Naive thymus-derived CD4-positive, alpha-beta T cell (primary cell): ENCODE measurements at regions not wholly inside any gene's neighbourhood (a gene's known extent, or its start where the extent isn't known, plus 50 kb on each side); places are given as distances from the start of the nearest gene placed in this dataset.

Source experiments
- ATAC-seq: fragments of 150-1000 bp; cut with Tn5 transposase; 2 replicates; pipeline ENCODE4 v1.10.0; 2021; ENCODE audit warnings: mild to moderate bottlenecking, moderate library complexity
- CTCF ChIA-PET: fragments of 350-600 bp; sonication (Branson Sonifier 250); formaldehyde crosslinking; loops from one replicate; lab custom pipeline; 2021; ENCODE audit warnings: antibody characterized with exemption; lab: Charles Lee
- POLR2A ChIA-PET: fragments of 350-600 bp; sonication (Branson Sonifier 250); formaldehyde crosslinking; loops from one replicate; lab custom pipeline; 2021; ENCODE audit warnings: antibody characterized with exemption, inconsistent platforms; lab: Charles Lee
- DNase-seq, 9 donors: peaks; one replicate each; pipeline versions ENCODE4 v3.0.0 to v3.0.0-alpha.2; 2020 to 2022; ENCODE audit warnings: mixed read lengths in 1 of 9
- H3K27ac ChIP-seq: one replicate; pipeline ENCODE4 v1.7.0; 2013; ENCODE audit warnings: mild to moderate bottlenecking, low read depth, low read length, moderate library complexity
- H3K27me3 ChIP-seq, 2 donors: one replicate each; pipeline ENCODE4 v1.7.0; 2013; ENCODE audit warnings: low read length in 2 of 2, mild to moderate bottlenecking in 2 of 2, moderate library complexity in 2 of 2; ENCODE audit not compliant: control insufficient read depth in 2 of 2, insufficient read depth in 2 of 2
- H3K36me3 ChIP-seq, 3 experiments: 1 replicate in 2 of 3; 2 replicates in 1 of 3; pipeline ENCODE4 v1.7.0; 2013; ENCODE audit warnings: low read length in 3 of 3, mild to moderate bottlenecking in 3 of 3, moderate library complexity in 1 of 3; ENCODE audit not compliant: insufficient read depth in 3 of 3, control insufficient read depth in 2 of 3
- H3K4me1 ChIP-seq, 2 donors: one replicate each; pipeline ENCODE4 v1.7.0; 2013; ENCODE audit warnings: low read length in 2 of 2, mild to moderate bottlenecking in 2 of 2, moderate library complexity in 1 of 2; ENCODE audit not compliant: control insufficient read depth in 2 of 2, insufficient read depth in 2 of 2
- H3K4me3 ChIP-seq: 2 replicates; pipeline ENCODE4 v1.7.0; 2013; ENCODE audit warnings: mild to moderate bottlenecking, low read length
- H3K9me3 ChIP-seq, 3 experiments: 1 replicate in 2 of 3; 2 replicates in 1 of 3; pipeline ENCODE4 v1.7.0; 2013; ENCODE audit warnings: low read length in 3 of 3; ENCODE audit not compliant: control insufficient read depth in 2 of 3
- H3K27ac Mint-ChIP-seq, 9 donors: one replicate each; pipeline ENCODE4 v1.8.0; 2020 to 2022; ENCODE audit warnings: mixed read lengths in 9 of 9, mild to moderate bottlenecking in 8 of 9, moderate library complexity in 5 of 9, inconsistent platforms in 2 of 9
- H3K27me3 Mint-ChIP-seq, 5 donors: one replicate each; pipeline ENCODE4 v1.8.0; 2021 to 2022; ENCODE audit warnings: mixed read lengths in 5 of 5, mild to moderate bottlenecking in 1 of 5
- H3K36me3 Mint-ChIP-seq, 5 donors: one replicate each; pipeline ENCODE4 v1.8.0; 2020 to 2022; ENCODE audit warnings: mixed read lengths in 5 of 5, mild to moderate bottlenecking in 3 of 5, inconsistent platforms in 1 of 5
- H3K4me1 Mint-ChIP-seq, 7 donors: one replicate each; pipeline ENCODE4 v1.8.0; 2020 to 2022; ENCODE audit warnings: mixed read lengths in 7 of 7, mild to moderate bottlenecking in 3 of 7, inconsistent platforms in 1 of 7
- H3K4me3 Mint-ChIP-seq, 10 donors: one replicate each; pipeline ENCODE4 v1.8.0; 2020 to 2022; ENCODE audit warnings: mild to moderate bottlenecking in 10 of 10, mixed read lengths in 10 of 10, moderate library complexity in 6 of 10, inconsistent platforms in 2 of 10
- H3K9me3 Mint-ChIP-seq, 11 donors: one replicate each; pipeline ENCODE4 v1.8.0; 2020 to 2022; ENCODE audit warnings: mixed read lengths in 11 of 11, mild to moderate bottlenecking in 4 of 11, inconsistent platforms in 1 of 11, moderate library complexity in 1 of 11
- intact Hi-C, 2 donors: fragments of 100-400 bp; cut with micrococcal nuclease; formaldehyde crosslinking; loops; one replicate each; pipeline ENCODE4 v1.15.1; 2023

GRCh38 chr2:216553482-216554240 is 55.0 kb downstream of the RPL37A start:
- ChIA-PET CTCF (no interaction called here), POLR2A (no interaction called here)
- no peaks in the 10 kb centered on the region for H3K9me3 Mint-ChIP-seq
- Histone ChIP-seq H3K27me3 (no peaks in the 10 kb centered on the region), H3K4me3 (no peak overlapping the region), H3K27ac (no peak overlapping the region), H3K36me3 (no peaks in the 10 kb centered on the region), H3K4me1 (peaks cover 0 to 12% of the 10 kb centered on the region in 2 donors), H3K9me3 (no peaks in the 10 kb centered on the region)
- no peak overlapping the region for H3K4me3 Mint-ChIP-seq
- no peak overlapping the region for H3K27ac Mint-ChIP-seq
- intact Hi-C loops: no loop called here
- no peak for ATAC-seq
- DNase-seq: no peak
- H3K36me3 Mint-ChIP-seq: no peaks in the 10 kb centered on the region
- peaks cover 0 to 8% (median 0%) of the 10 kb centered on the region in 7 donors for H3K4me1 Mint-ChIP-seq
- no peaks in the 10 kb centered on the region for H3K27me3 Mint-ChIP-seq

DNA sequence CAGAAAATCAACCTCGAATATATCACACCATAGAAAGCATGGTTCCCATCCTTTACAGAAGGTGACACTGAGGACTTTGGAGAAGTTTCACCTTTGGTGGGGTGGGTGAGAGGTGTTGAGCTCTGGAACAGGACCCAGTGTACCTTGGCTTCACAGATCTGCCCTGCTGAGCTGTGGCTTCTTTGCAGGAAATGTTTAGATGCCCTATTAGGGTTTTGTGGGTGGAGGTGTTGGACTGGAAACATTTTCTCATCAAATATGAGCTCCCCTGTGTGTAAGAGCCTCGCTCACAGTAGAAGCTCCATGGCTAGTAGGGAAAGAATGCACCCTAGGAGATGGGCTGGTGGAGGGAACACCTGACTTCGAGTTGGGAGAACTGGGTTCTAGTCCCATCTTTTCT is 55.6 kb downstream of the RPL37A start:
- no peak overlapping the region for H3K4me3 ChIP-seq
- no peaks in the 10 kb centered on the region for H3K9me3 ChIP-seq
- intact Hi-C loops: no loop called here
- no peak overlapping the region for H3K27ac ChIP-seq
- H3K27ac Mint-ChIP-seq: peak overlapping the region in 1 of 9 donors; percentile 8
- no peaks in the 10 kb centered on the region for H3K36me3 ChIP-seq
- peak overlapping the region in 1 of 10 donors; percentile 12 for H3K4me3 Mint-ChIP-seq
- ChIA-PET POLR2A (no interaction called here), CTCF (no interaction called here)
- no peaks in the 10 kb centered on the region for H3K36me3 Mint-ChIP-seq
- peaks cover 0 to 12% of the 10 kb centered on the region in 2 donors for H3K4me1 ChIP-seq
- DNase-seq: no peak
- H3K9me3 Mint-ChIP-seq: no peaks in the 10 kb centered on the region
- peaks cover 0 to 8% (median 0%) of the 10 kb centered on the region in 7 donors for H3K4me1 Mint-ChIP-seq
- no peaks in the 10 kb centered on the region for H3K27me3 ChIP-seq
- H3K27me3 Mint-ChIP-seq: no peaks in the 10 kb centered on the region
- peak; percentile 65 for ATAC-seq

- H3K27ac ChIP-seq: no peak overlapping the region
- no peak for ATAC-seq
- no peak for DNase-seq
- Mint-ChIP-seq H3K27ac (no peak overlapping the region), H3K9me3 (no peaks in the 10 kb centered on the region), H3K27me3 (no peaks in the 10 kb centered on the region), H3K36me3 (no peaks in the 10 kb centered on the region), H3K4me3 (no peak overlapping the region), H3K4me1 (peaks cover 0 to 8% (median 0%) of the 10 kb centered on the region in 7 donors)
- peaks cover 0 to 12% of the 10 kb centered on the region in 2 donors for H3K4me1 ChIP-seq
- ChIA-PET POLR2A (no interaction called here), CTCF (no interaction called here)
- intact Hi-C loops: no loop called here
- no peaks in the 10 kb centered on the region for H3K9me3 ChIP-seq
- H3K4me3 ChIP-seq: no peak overlapping the region
- H3K27me3 ChIP-seq: no peaks in the 10 kb centered on the region
- H3K36me3 ChIP-seq: no peaks in the 10 kb centered on the region
Measured at GRCh38 chr2:216554755-216555154, 56.1 kb downstream of the RPL37A start.

DNA sequence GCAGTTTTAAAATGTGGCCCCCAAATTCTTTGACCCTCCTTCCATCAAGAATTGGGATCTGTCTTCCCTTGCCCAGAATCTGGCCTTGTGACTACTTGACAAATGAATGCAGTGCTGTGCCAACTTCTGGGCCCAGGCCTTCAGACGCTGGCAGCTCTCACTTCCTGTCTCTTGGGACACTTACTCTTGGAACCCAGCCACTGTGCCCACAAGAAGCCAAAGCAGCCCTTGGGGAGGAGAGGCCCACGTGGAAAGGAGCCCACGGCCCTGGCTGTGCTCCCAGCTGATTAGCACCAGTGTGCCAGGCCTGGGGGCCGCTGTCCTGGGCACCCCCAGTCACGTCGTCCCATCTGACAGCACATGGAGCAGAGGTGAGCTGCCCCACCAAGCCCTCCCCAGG is 56.6 kb downstream of the RPL37A start:
- Mint-ChIP-seq H3K27me3 (peaks cover 0 to 2% (median 2%) of the 10 kb centered on the region in 5 donors), H3K36me3 (no peaks in the 10 kb centered on the region), H3K4me3 (no peak overlapping the region), H3K4me1 (peaks cover 0 to 8% (median 0%) of the 10 kb centered on the region in 7 donors), H3K9me3 (no peaks in the 10 kb centered on the region), H3K27ac (no peak overlapping the region)
- ChIA-PET CTCF (no interaction called here), POLR2A (no interaction called here)
- ATAC-seq (no peak), DNase-seq (no peak)
- Histone ChIP-seq H3K4me3 (no peak overlapping the region), H3K27ac (no peak overlapping the region), H3K9me3 (no peaks in the 10 kb centered on the region), H3K4me1 (peaks cover 0 to 12% of the 10 kb centered on the region in 2 donors), H3K36me3 (no peaks in the 10 kb centered on the region), H3K27me3 (no peaks in the 10 kb centered on the region)
- intact Hi-C loops: no loop called here

- H3K4me1 Mint-ChIP-seq: peaks cover 0 to 8% (median 0%) of the 10 kb centered on the region in 7 donors
- intact Hi-C loops: no loop called here
- CTCF ChIA-PET: no interaction called here
- no peaks in the 10 kb centered on the region for H3K36me3 ChIP-seq
- H3K36me3 Mint-ChIP-seq: no peaks in the 10 kb centered on the region
- H3K9me3 ChIP-seq: no peaks in the 10 kb centered on the region
- H3K4me3 ChIP-seq: no peak overlapping the region
- no peak overlapping the region for H3K4me3 Mint-ChIP-seq
- DNase-seq: no peak
- H3K27me3 Mint-ChIP-seq: peaks cover 0 to 10% (median 4%) of the 10 kb centered on the region in 5 donors
- no peak overlapping the region for H3K27ac Mint-ChIP-seq
- ATAC-seq: no peak
- peaks cover 0 to 12% of the 10 kb centered on the region in 2 donors for H3K4me1 ChIP-seq
- H3K27ac ChIP-seq: no peak overlapping the region
- POLR2A ChIA-PET: no interaction called here
- H3K27me3 ChIP-seq: no peaks in the 10 kb centered on the region
- H3K9me3 Mint-ChIP-seq: no peaks in the 10 kb centered on the region
Measured at GRCh38 chr2:216556202-216556601, 57.6 kb downstream of the RPL37A start.

DNA sequence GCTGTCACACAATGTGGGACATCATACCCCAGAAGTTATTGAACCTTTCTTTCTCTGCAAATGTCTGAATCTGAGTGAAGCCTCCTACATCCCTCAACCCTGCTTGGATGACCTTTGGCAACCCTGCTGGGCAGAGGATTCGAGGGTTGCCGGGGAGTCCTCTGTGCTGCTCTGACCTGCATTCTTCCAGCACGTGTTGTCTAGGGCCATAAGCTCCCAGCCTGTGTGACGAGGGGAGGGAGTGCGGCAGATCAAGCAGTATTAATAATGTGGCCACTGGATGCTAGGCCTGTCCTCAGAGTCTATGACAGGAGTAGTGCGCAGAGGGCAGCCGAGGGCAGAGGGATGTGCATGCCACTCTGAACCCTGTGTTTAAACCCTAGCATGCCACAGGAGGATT is 58.8 kb downstream of the RPL37A start:
- no peaks in the 10 kb centered on the region for H3K27me3 ChIP-seq
- no peak overlapping the region for H3K4me3 ChIP-seq
- Mint-ChIP-seq H3K4me1 (peaks cover 0 to 8% (median 0%) of the 10 kb centered on the region in 7 donors), H3K36me3 (no peaks in the 10 kb centered on the region), H3K27me3 (peaks cover 0 to 10% (median 4%) of the 10 kb centered on the region in 5 donors), H3K4me3 (no peak overlapping the region), H3K27ac (no peak overlapping the region), H3K9me3 (no peaks in the 10 kb centered on the region)
- H3K9me3 ChIP-seq: no peaks in the 10 kb centered on the region
- DNase-seq (no peak), ATAC-seq (no peak)
- intact Hi-C loops: no loop called here
- ChIA-PET CTCF (no interaction called here), POLR2A (no interaction called here)
- H3K4me1 ChIP-seq: peaks cover 0 to 12% of the 10 kb centered on the region in 2 donors
- H3K27ac ChIP-seq: no peak overlapping the region
- no peaks in the 10 kb centered on the region for H3K36me3 ChIP-seq

DNA sequence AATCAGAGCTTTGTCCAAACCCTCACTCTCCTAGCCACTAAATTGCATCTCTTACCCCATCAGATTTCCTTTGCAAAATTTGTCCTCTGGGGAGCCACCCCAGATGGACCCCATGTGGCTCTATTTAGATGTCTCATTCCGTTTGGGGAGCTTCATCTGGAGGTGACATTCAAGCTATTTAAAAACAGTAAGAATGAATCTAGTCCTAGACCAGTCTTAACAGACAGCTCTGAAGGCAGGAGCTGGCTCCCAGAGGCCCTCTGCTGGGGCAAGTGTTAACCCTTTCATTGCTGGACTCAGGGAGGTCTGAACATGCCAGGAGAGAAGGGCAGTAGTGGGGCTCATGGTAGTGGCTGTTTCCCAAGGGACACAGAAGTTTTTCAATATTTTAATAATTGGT is 59.2 kb downstream of the RPL37A start:
- intact Hi-C loops: no loop called here
- Histone ChIP-seq H3K27ac (no peak overlapping the region), H3K4me1 (peaks cover 0 to 12% of the 10 kb centered on the region in 2 donors), H3K9me3 (no peaks in the 10 kb centered on the region), H3K36me3 (no peaks in the 10 kb centered on the region), H3K4me3 (no peak overlapping the region), H3K27me3 (no peaks in the 10 kb centered on the region)
- H3K27ac Mint-ChIP-seq: no peak overlapping the region
- no peaks in the 10 kb centered on the region for H3K9me3 Mint-ChIP-seq
- peaks cover 0 to 10% (median 5%) of the 10 kb centered on the region in 5 donors for H3K27me3 Mint-ChIP-seq
- ChIA-PET POLR2A (no interaction called here), CTCF (no interaction called here)
- H3K4me1 Mint-ChIP-seq: peaks cover 0 to 8% (median 0%) of the 10 kb centered on the region in 7 donors
- no peaks in the 10 kb centered on the region for H3K36me3 Mint-ChIP-seq
- no peak overlapping the region for H3K4me3 Mint-ChIP-seq
- DNase-seq (no peak), ATAC-seq (no peak)
